Neural crest cell (in vitro differentiated cells): ENCODE measurements at regions not wholly inside any gene's neighbourhood (a gene's known extent, or its start where the extent isn't known, plus 50 kb on each side); places are given as distances from the start of the nearest gene placed in this dataset.
A peak's percentile ranks its signal among the peaks of the same experiment; 100 is the strongest.

ENCODE experiments used
- DNase-seq: peaks from one replicate; pipeline ENCODE4 v3.0.0; 2021; ENCODE audit warnings: low read depth, mixed read lengths, low spot score
- H3K27ac Mint-ChIP-seq: one replicate; pipeline ENCODE4 v1.8.0; 2021; ENCODE audit warnings: mild to moderate bottlenecking, mixed read lengths; ENCODE audit not compliant: unreplicated experiment
- H3K27me3 Mint-ChIP-seq: 2 replicates; pipeline ENCODE4 v1.8.0; 2021; ENCODE audit warnings: low read depth, mild to moderate bottlenecking, mixed read lengths
- H3K36me3 Mint-ChIP-seq: 2 replicates; pipeline ENCODE4 v1.8.0; 2021; ENCODE audit warnings: low read depth, mild to moderate bottlenecking, mixed read lengths
- H3K4me1 Mint-ChIP-seq: 2 replicates; pipeline ENCODE4 v1.8.0; 2021; ENCODE audit warnings: mixed read lengths
- H3K4me3 Mint-ChIP-seq: one replicate; pipeline ENCODE4 v1.8.0; 2021; ENCODE audit warnings: mild to moderate bottlenecking, mixed read lengths
- H3K9me3 Mint-ChIP-seq: 2 replicates; pipeline ENCODE4 v1.8.0; 2021; ENCODE audit warnings: mixed read lengths
- TF ChIP-seq, protein P1 (sequence below): fragments of 200-600 bp; sonication (generic); conservative IDR thresholded peaks from 2 replicates; pipeline ENCODE4 v1.5.0; 2021; ENCODE audit warnings: antibody characterized with exemption, mild to moderate bottlenecking

- Mint-ChIP-seq H3K27ac (no peak overlapping the region), H3K4me1 (no peaks in the 10 kb centered on the region), H3K36me3 (peaks cover 6% of the 10 kb centered on the region), H3K9me3 (peaks cover 12% of the 10 kb centered on the region), H3K27me3 (no peaks in the 10 kb centered on the region), H3K4me3 (no peak overlapping the region)
- DNase-seq: no peak
- TF ChIP-seq, protein P1, sequence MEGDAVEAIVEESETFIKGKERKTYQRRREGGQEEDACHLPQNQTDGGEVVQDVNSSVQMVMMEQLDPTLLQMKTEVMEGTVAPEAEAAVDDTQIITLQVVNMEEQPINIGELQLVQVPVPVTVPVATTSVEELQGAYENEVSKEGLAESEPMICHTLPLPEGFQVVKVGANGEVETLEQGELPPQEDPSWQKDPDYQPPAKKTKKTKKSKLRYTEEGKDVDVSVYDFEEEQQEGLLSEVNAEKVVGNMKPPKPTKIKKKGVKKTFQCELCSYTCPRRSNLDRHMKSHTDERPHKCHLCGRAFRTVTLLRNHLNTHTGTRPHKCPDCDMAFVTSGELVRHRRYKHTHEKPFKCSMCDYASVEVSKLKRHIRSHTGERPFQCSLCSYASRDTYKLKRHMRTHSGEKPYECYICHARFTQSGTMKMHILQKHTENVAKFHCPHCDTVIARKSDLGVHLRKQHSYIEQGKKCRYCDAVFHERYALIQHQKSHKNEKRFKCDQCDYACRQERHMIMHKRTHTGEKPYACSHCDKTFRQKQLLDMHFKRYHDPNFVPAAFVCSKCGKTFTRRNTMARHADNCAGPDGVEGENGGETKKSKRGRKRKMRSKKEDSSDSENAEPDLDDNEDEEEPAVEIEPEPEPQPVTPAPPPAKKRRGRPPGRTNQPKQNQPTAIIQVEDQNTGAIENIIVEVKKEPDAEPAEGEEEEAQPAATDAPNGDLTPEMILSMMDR: no peak
These were observed 315.8 kb downstream of the AEBP2 start for GRCh38 chr12:19755136-19755535.

- H3K27ac Mint-ChIP-seq: no peak overlapping the region
These were observed 318.1 kb downstream of the AEBP2 start for GRCh38 chr12:19757317-19757877.

DNA sequence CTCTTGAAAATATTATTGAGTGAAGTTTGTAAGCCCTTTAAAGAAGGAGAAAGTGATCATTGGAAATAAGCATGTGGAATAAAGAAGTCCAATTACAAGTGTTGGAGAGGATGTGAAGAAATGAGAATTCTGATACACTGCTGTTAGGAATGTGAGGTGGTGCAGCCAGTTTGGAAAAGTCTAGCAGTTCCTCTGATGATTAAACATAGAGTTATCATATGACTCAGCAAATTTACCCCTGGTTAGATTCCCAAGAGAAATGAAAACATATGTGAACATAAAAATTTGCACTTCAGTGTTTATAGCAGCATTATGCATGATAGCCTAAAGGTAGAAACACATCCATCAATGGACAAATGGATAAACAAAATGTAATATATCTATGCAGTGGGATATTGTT lies 319.9 kb downstream of the AEBP2 start:
- no peaks in the 10 kb centered on the region for H3K4me1 Mint-ChIP-seq
- no peaks in the 10 kb centered on the region for H3K36me3 Mint-ChIP-seq
- H3K9me3 Mint-ChIP-seq: no peaks in the 10 kb centered on the region
- H3K27ac Mint-ChIP-seq: no peak overlapping the region
- TF ChIP-seq, protein P1: no peak
- H3K4me3 Mint-ChIP-seq: no peak overlapping the region
- H3K27me3 Mint-ChIP-seq: no peaks in the 10 kb centered on the region
- no peak for DNase-seq

More at GRCh38 chr12:19757317-19757877, 318.1 kb downstream of the AEBP2 start:
- H3K4me3 Mint-ChIP-seq: no peak overlapping the region
- peaks cover 9% of the 10 kb centered on the region for H3K9me3 Mint-ChIP-seq
- no peaks in the 10 kb centered on the region for H3K27me3 Mint-ChIP-seq
- H3K36me3 Mint-ChIP-seq: peaks cover 3% of the 10 kb centered on the region
- no peaks in the 10 kb centered on the region for H3K4me1 Mint-ChIP-seq
- no peak for DNase-seq
- TF ChIP-seq, protein P1: peak; percentile 91

DNA sequence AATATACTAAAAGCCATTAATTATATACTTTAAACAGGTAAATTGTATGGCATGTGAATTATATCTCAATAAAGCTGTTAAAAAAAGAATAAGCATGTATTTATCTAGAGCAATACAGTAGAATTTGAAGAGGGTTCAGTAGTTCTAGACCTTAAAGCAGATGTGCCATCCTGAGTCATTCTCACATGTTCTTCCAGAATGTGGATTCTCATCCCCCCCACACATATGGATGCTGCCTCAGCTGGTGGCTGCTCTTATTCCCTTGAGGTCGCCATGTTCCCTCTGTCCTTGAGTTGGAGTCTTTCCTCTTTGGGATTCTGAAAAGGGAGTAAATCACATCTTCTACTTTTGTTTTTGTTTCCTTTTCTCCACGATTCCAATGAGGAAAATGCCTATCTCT lies 321.3 kb downstream of the AEBP2 start:
- no peaks in the 10 kb centered on the region for H3K36me3 Mint-ChIP-seq

DNA sequence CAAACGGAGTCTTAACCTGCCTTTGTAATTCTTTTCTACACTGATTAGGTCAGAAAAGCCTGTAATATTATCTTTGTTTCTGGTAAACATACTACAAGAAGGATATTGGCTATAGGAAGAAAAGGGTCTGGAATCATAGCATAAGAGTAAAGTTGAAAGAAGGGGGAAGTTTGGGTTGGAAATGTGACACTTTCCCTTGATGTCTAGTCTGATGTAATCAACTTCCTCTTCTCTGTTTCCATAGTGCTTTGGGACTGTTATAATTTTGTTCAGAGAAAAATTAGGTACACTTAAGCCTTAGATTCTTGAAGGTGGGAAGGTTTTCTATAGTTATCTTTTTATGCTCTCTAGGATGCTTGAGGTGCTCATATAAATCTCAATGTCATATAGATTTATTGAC lies 322.2 kb downstream of the AEBP2 start:
- Mint-ChIP-seq H3K4me3 (no peak overlapping the region), H3K27me3 (no peaks in the 10 kb centered on the region), H3K36me3 (no peaks in the 10 kb centered on the region), H3K4me1 (no peaks in the 10 kb centered on the region), H3K9me3 (no peaks in the 10 kb centered on the region), H3K27ac (no peak overlapping the region)
- TF ChIP-seq, protein P1: no peak
- DNase-seq: no peak

More for the DNA sequence above, 321.3 kb downstream of the AEBP2 start:
- TF ChIP-seq, protein P1: no peak
- Mint-ChIP-seq H3K27me3 (no peaks in the 10 kb centered on the region), H3K27ac (no peak overlapping the region), H3K9me3 (no peaks in the 10 kb centered on the region), H3K4me1 (no peaks in the 10 kb centered on the region), H3K4me3 (no peak overlapping the region)
- DNase-seq: no peak
